HAP-1 (cell line): ENCODE measurements at regions not wholly inside any gene's neighbourhood (a gene's known extent, or its start where the extent isn't known, plus 50 kb on each side); places are given as distances from the start of the nearest gene placed in this dataset.
A peak's percentile ranks its signal among the peaks of the same experiment; 100 is the strongest.

Experiments
- DNase-seq, 2 experiments: peaks; one replicate each; pipeline ENCODE4 v3.0.0-alpha.2; 2016 to 2020; ENCODE audit warnings: low spot score in 2 of 2
- H3K27me3 ChIP-seq: fragments of 250-450 bp; sonication (Bioruptor Pico); 2 replicates; pipeline ENCODE4 v1.5.1; 2020; ENCODE audit warnings: low read depth, mild to moderate bottlenecking, moderate library complexity
- H3K36me3 ChIP-seq: fragments of 250-450 bp; sonication (Bioruptor Pico); replicated peaks from 2 replicates; pipeline ENCODE4 v1.5.1; 2020; ENCODE audit warnings: mild to moderate bottlenecking
- H3K4me1 ChIP-seq: fragments of 250-450 bp; sonication (Bioruptor Pico); 2 replicates; pipeline ENCODE4 v1.5.1; 2020; ENCODE audit warnings: mild to moderate bottlenecking
- H3K4me3 ChIP-seq: fragments of 250-450 bp; sonication (Bioruptor Pico); 2 replicates; pipeline ENCODE4 v1.5.1; 2020; ENCODE audit warnings: mild to moderate bottlenecking, moderate library complexity
- H3K9me3 ChIP-seq: fragments of 250-450 bp; sonication (Bioruptor Pico); 2 replicates; pipeline ENCODE4 v1.5.1; 2020; ENCODE audit warnings: mild to moderate bottlenecking, moderate library complexity
- in situ Hi-C: fragments of 300-500 bp; cut with MboI; formaldehyde crosslinking; loops from 3 replicates; pipeline ENCODE4 v1.14.3; 2020; ENCODE audit warnings: low sequenced_read_pairs, inconsistent platforms, mixed read lengths

GRCh38 chr2:126512026-126512425 lies 143.9 kb upstream of the GYPC start:
- Histone ChIP-seq H3K9me3 (no peaks in the 10 kb centered on the region), H3K36me3 (no peaks in the 10 kb centered on the region), H3K4me1 (no peaks in the 10 kb centered on the region), H3K27me3 (no peaks in the 10 kb centered on the region), H3K4me3 (no peak overlapping the region)
- in situ Hi-C loops = no loop called here
- DNase-seq = no peak

- no peaks in the 10 kb centered on the region for H3K36me3 ChIP-seq
- in situ Hi-C loops = no loop called here
- no peak overlapping the region for H3K4me3 ChIP-seq
- H3K4me1 ChIP-seq = no peaks in the 10 kb centered on the region
- DNase-seq = no peak
- H3K9me3 ChIP-seq = no peaks in the 10 kb centered on the region
- H3K27me3 ChIP-seq = no peaks in the 10 kb centered on the region
Measured at GRCh38 chr2:126513033-126513432, 142.9 kb upstream of the GYPC start.

- no peaks in the 10 kb centered on the region for H3K36me3 ChIP-seq
- H3K4me1 ChIP-seq = no peaks in the 10 kb centered on the region
- no peaks in the 10 kb centered on the region for H3K27me3 ChIP-seq
- DNase-seq = no peak
- no peaks in the 10 kb centered on the region for H3K9me3 ChIP-seq
- in situ Hi-C loops = no loop called here
- H3K4me3 ChIP-seq = no peak overlapping the region
Measured at GRCh38 chr2:126515471-126515870, 140.5 kb upstream of the GYPC start.

- H3K4me3 ChIP-seq = no peak overlapping the region
- no peaks in the 10 kb centered on the region for H3K27me3 ChIP-seq
- H3K4me1 ChIP-seq = no peaks in the 10 kb centered on the region
- H3K36me3 ChIP-seq = no peaks in the 10 kb centered on the region
- no peak for DNase-seq
- in situ Hi-C loops = no loop called here
- no peaks in the 10 kb centered on the region for H3K9me3 ChIP-seq
Measured at GRCh38 chr2:126518196-126518595, 137.8 kb upstream of the GYPC start.

- in situ Hi-C loops = loop anchor here (10.0 kb wide), 1 partner anchor 247 kb away; no protein-coding TSS in a partner anchor
- H3K36me3 ChIP-seq = no peaks in the 10 kb centered on the region
- no peaks in the 10 kb centered on the region for H3K27me3 ChIP-seq
- H3K4me1 ChIP-seq = no peaks in the 10 kb centered on the region
- H3K9me3 ChIP-seq = no peaks in the 10 kb centered on the region
- H3K4me3 ChIP-seq = no peak overlapping the region
- DNase-seq = peak; percentile 52 to 76
Measured at GRCh38 chr2:126527836-126528490, 128.0 kb upstream of the GYPC start.

GRCh38 chr2:126531029-126531428 lies 124.9 kb upstream of the GYPC start:
- Histone ChIP-seq H3K36me3 (no peaks in the 10 kb centered on the region), H3K9me3 (no peaks in the 10 kb centered on the region), H3K4me3 (no peak overlapping the region), H3K4me1 (no peaks in the 10 kb centered on the region), H3K27me3 (no peaks in the 10 kb centered on the region)
- in situ Hi-C loops = no loop called here
- no peak for DNase-seq

- no peaks in the 10 kb centered on the region for H3K36me3 ChIP-seq
- in situ Hi-C loops = no loop called here
Measured at GRCh38 chr2:126534478-126534877, 121.5 kb upstream of the GYPC start.

GRCh38 chr2:126535408-126535807 lies 120.5 kb upstream of the GYPC start:
- Histone ChIP-seq H3K4me1 (no peaks in the 10 kb centered on the region), H3K27me3 (no peaks in the 10 kb centered on the region), H3K36me3 (no peaks in the 10 kb centered on the region), H3K9me3 (no peaks in the 10 kb centered on the region), H3K4me3 (no peak overlapping the region)
- in situ Hi-C loops = no loop called here
- DNase-seq = no peak

More at GRCh38 chr2:126534478-126534877, 121.5 kb upstream of the GYPC start:
- no peak for DNase-seq
- Histone ChIP-seq H3K4me3 (no peak overlapping the region), H3K4me1 (no peaks in the 10 kb centered on the region), H3K27me3 (no peaks in the 10 kb centered on the region), H3K9me3 (no peaks in the 10 kb centered on the region)

GRCh38 chr2:126536605-126537200 lies 119.3 kb upstream of the GYPC start:
- no peak overlapping the region for H3K4me3 ChIP-seq
- in situ Hi-C loops = no loop called here
- no peaks in the 10 kb centered on the region for H3K9me3 ChIP-seq

GRCh38 chr2:126539101-126539500 lies 116.9 kb upstream of the GYPC start:
- in situ Hi-C loops = no loop called here
- no peak for DNase-seq
- Histone ChIP-seq H3K4me1 (no peaks in the 10 kb centered on the region), H3K27me3 (no peaks in the 10 kb centered on the region), H3K9me3 (no peaks in the 10 kb centered on the region), H3K36me3 (no peaks in the 10 kb centered on the region), H3K4me3 (no peak overlapping the region)

More at GRCh38 chr2:126536605-126537200, 119.3 kb upstream of the GYPC start:
- Histone ChIP-seq H3K4me1 (no peaks in the 10 kb centered on the region), H3K36me3 (no peaks in the 10 kb centered on the region), H3K27me3 (no peaks in the 10 kb centered on the region)
- DNase-seq = no peak

- Histone ChIP-seq H3K36me3 (no peaks in the 10 kb centered on the region), H3K4me1 (no peaks in the 10 kb centered on the region), H3K9me3 (no peaks in the 10 kb centered on the region), H3K4me3 (no peak overlapping the region), H3K27me3 (no peaks in the 10 kb centered on the region)
- DNase-seq = no peak
- in situ Hi-C loops = no loop called here
Measured at GRCh38 chr2:126542247-126542646, 113.7 kb upstream of the GYPC start.

- Histone ChIP-seq H3K27me3 (no peaks in the 10 kb centered on the region), H3K4me1 (no peaks in the 10 kb centered on the region), H3K36me3 (no peaks in the 10 kb centered on the region), H3K9me3 (no peaks in the 10 kb centered on the region), H3K4me3 (no peak overlapping the region)
- no peak for DNase-seq
- in situ Hi-C loops = no loop called here
Measured at GRCh38 chr2:126543081-126543480, 112.9 kb upstream of the GYPC start.

- in situ Hi-C loops = no loop called here
- Histone ChIP-seq H3K4me3 (no peak overlapping the region), H3K36me3 (no peaks in the 10 kb centered on the region), H3K9me3 (no peaks in the 10 kb centered on the region), H3K4me1 (no peaks in the 10 kb centered on the region), H3K27me3 (no peaks in the 10 kb centered on the region)
- DNase-seq = no peak
Measured at GRCh38 chr2:126558029-126558428, 97.9 kb upstream of the GYPC start.

- Histone ChIP-seq H3K36me3 (no peaks in the 10 kb centered on the region), H3K9me3 (no peaks in the 10 kb centered on the region), H3K4me3 (no peak overlapping the region), H3K4me1 (no peaks in the 10 kb centered on the region), H3K27me3 (no peaks in the 10 kb centered on the region)
- DNase-seq = no peak
- in situ Hi-C loops = no loop called here
Measured at GRCh38 chr2:126568734-126569133, 87.2 kb upstream of the GYPC start.

GRCh38 chr2:126571403-126571802 lies 84.6 kb upstream of the GYPC start:
- Histone ChIP-seq H3K27me3 (no peaks in the 10 kb centered on the region), H3K4me1 (no peaks in the 10 kb centered on the region), H3K9me3 (no peaks in the 10 kb centered on the region), H3K4me3 (no peak overlapping the region), H3K36me3 (no peaks in the 10 kb centered on the region)
- DNase-seq = no peak
- in situ Hi-C loops = no loop called here
